ENCODE measurements at regions not wholly inside any gene's neighbourhood (a gene's known extent, or its start where the extent isn't known, plus 50 kb on each side); places are given as distances from the start of the nearest gene placed in this dataset.

GRCh38 chr17:68740555-68741447, 139.6 kb upstream of the FAM20A start:
- no peak for DNase-seq (ENCODE audit: low read depth in 2 of 2)

GRCh38 chr17:68737761-68738443, 136.7 kb upstream of the FAM20A start:
- no peak for DNase-seq (ENCODE audit: low read depth in 2 of 2)

- no peak for DNase-seq (ENCODE audit: low read depth in 2 of 2)
These were observed 133.8 kb upstream of the FAM20A start for GRCh38 chr17:68734931-68735330.

DNA sequence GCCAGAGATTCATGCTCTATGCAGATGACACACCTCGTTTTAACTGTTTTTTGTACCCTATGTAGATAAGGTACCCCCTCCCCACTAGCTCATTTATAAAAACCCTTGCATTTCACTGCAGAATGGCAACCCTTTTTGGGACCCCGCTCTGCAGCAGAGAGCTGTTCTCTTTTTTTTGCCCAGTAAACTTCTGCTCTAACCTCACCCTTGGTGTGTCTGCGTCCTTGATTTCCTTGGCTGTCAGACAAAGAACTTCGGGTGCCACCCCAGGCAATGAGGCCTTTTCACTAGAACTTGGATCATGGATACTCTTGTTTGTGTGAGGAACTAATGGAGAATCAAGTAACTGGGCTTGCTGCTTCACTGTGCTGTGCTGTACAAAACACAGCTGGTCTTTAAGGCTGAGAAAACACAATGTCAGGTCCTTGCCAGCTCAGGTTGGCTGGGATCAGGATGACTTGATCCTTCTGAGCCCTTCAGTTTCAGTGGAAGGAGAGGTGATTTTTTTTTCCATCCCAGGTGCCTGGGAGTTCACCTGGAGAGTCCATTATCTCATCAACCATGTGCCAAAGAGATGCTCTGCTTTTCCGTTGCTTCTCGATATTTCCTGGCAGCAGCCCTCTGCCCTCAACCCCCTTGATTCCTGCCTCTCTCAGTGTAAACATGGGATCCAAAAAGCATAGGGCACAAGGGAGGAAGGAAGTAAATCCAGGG, 133.2 kb upstream of the FAM20A start:
- DNase-seq (ENCODE audit: low read depth in 2 of 2): no peak

GRCh38 chr17:68733241-68734176, 132.3 kb upstream of the FAM20A start:
- no peak for DNase-seq (ENCODE audit: low read depth in 2 of 2)

DNA sequence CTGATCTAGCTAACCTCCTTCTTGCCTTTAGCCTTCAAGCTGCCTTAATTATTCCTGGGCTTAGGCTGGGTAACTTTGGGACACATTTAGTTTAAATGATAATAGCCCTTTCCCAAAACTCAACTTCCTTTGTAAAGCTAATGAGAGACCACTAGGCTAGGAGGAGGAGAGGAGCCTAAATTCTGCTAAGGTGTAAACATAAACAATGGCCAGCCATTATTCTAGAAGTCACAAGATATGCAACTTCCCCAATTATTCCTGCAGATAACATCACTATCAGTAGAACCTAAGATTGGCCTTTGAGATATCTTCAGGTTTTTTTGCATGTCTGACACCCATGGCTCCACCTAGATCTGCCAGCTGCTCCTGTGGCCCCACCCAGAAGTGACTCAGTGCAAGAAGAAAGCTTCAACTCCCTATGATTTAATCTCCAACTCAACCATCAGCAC, 131.2 kb upstream of the FAM20A start:
- DNase-seq (ENCODE audit: low read depth in 2 of 2): no peak

DNA sequence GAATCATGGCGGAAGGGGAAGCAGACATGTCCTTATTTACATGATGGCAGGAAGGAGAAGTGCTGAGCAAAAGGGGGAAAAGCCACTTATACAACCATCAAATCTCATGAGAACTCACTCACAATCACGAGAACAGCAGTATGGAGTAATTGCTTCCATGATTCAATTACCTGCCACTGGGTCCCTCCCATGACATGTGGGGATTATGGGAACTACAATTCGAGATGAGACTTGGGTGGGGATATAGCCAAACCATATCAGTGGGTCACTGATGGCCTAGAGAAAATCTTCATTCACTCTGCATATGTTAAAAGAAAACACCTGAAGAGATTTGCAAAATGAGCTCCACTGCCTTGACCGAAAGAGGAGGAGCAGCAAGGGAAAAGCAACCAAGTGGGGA, 130.3 kb upstream of the FAM20A start:
- DNase-seq (ENCODE audit: low read depth in 2 of 2): no peak

DNA sequence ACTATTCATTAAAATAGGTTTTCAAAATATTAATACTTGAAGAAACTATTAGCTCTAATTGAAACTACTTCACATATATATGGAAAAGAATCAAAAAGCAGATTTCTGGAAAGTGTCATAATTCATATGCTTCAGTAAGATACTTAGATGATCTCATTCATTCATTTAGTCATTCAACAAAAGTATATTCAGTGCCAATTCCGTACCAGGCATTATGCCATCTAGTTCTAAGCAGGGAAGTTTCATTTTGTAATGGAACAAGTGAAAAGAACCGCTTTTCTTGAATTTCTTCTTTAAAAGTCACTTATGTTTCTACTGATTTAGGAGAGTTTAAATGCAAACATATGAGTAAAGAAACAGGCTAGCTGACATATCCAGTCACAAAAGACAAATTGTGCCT, 118.3 kb upstream of the FAM20A start:
- DNase-seq (ENCODE audit: low read depth in 2 of 2): no peak

GRCh38 chr17:68718926-68719325, 117.8 kb upstream of the FAM20A start:
- no peak for DNase-seq (ENCODE audit: low read depth in 2 of 2)

DNA sequence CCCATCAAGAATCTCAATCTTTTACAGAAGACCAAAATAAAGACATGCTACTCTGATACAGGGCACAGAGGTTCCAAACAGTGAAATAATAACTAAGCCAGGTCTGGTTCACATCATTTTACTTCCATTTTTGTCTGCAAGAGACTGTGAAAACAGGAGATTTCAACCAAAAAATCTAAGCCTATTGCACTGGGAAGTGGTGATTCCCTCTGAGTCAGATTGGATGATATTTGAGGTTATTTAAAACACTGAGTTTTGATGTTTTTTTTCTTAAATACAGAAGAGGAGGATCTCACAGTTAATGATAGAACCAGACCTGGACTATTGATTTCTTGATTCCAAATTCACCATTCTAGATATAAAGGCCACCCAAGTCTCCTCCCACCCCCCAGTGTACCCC, 117.3 kb upstream of the FAM20A start:
- DNase-seq (ENCODE audit: low read depth in 2 of 2): no peak

DNA sequence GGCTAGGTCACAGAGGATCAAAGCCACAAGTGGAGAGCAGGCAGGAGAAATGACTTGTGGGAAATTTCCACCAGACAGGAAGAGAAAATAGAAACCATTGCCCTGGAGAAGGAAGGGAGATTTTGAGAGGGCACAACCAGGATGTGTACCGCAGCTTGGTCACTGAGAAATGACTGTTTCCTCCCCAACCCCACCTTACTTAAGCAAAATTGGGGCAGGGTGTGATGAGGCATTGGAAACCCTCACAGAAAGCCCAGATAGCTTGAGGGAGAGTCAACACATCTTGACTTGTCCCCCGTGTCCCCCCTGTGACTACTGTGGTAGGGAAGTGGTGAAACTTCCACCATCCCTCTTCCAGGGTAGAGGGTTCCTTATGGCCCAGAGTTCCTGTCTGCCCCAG, 113.5 kb upstream of the FAM20A start:
- DNase-seq (ENCODE audit: low read depth in 2 of 2): no peak

DNA sequence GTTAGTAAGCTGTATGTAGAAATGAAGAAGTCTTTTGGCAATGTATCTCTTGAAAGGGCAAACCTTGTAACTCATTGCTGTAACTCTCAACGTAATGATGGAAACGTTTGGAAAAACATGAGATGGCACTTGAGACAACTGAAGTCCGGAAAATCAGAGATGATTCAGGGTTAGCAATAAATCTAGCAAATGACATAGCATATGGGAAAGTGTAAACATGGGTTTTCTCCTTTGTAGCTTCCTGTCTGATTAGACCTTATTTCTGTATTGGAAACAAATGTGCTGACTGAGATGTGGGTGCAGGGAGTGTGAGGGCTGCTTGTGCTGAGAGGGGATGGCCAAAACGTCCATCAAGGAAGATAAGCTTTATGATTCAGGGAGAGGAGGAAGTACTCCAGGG, 110.7 kb upstream of the FAM20A start:
- no peak for DNase-seq (ENCODE audit: low read depth in 2 of 2)

DNA sequence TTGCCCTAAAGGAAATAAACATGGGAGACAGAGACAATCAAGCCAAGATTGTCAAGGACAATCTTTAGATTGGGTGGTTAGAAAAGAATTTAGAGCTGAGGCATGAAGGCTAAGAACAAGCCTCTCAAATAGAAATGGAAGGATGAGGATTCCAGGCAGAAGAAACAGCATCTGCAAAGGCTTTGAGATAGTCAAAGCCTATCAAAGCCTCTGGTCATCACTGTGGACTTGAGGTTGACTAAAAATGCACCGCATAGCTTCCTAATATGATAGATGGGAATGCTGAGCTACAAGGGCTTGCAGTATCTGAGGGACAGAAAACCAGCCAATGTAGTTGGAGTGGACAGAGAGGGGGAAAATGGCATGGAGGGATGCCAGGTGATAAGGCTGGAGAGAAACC, 109.8 kb upstream of the FAM20A start:
- DNase-seq (ENCODE audit: low read depth in 2 of 2): no peak

GRCh38 chr17:68710035-68710780, 109.0 kb upstream of the FAM20A start:
- DNase-seq (ENCODE audit: low read depth in 2 of 2): no peak

- DNase-seq (ENCODE audit: low read depth in 2 of 2): no peak
These were observed 108.3 kb upstream of the FAM20A start for GRCh38 chr17:68709461-68709860.

- no peak for DNase-seq (ENCODE audit: low read depth in 2 of 2)
These were observed 105.9 kb upstream of the FAM20A start for GRCh38 chr17:68707031-68707430.

DNA sequence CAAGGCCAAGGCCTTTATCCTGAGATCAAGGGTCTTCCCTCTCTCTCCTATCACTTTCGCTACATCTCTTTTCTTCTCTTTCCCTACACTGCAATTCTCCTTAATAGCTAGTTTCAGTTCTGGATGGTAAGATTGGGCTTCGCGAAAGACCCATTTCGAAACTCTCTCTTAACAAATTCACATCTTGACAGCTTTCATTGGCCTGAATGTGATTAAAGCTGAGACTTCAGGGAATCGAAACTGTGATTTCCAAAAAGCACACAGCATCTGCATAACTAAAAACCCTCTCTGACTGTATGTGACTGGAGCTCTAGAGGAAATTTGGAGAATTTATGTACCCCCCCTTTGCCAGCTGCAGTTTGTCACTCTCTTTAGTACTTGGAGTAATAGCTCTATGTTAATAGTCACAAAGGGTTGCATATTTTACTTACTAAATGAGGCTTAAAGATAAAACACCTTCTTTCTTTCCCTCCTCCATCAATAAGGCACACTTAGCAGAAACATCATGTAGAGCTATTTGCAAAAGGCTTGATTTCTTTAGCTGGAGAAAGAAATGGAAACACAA, 105.3 kb upstream of the FAM20A start:
- DNase-seq (ENCODE audit: low read depth in 2 of 2): no peak

- DNase-seq (ENCODE audit: low read depth in 2 of 2): no peak
These were observed 104.5 kb upstream of the FAM20A start for GRCh38 chr17:68705714-68706076.

DNA sequence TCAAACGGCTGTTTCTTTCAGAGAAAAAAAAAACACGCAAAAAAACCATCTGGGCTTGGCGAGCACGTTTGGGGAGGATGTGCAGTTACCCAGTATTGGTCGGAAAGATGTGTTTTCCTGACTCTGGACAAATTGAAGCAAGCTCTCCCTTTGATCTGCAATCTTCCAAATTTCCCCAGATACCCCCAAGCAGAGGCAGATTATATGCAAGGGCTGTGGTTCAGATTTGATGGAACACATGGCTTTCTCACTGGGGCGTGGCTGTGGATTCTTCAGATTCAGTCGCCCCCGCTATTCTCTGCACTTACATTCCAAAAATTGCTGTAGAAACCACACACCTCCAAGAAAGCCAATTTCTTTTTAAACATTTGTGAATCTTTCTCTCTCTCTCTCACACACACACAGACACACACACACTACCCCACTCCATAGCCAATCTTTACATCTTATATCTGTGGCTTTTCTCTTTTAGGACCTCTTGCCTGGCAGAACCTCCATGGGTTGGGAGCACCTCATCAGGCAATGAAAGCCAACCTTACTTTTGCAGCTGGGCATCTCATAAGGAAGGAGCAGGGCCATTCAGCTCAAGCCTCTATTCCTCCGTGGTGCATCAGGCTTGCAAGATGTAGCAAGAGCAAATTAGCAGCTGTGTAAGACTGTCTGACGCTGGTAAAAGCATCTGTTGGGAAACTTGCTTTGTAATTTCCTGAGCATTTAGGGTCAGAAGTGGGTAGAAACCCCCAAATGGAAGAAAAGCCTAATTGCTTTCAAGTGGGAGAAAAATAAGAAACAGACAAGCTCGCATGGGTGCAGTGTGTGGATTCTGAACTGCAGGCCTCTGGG, 103.9 kb upstream of the FAM20A start:
- no peak for DNase-seq (ENCODE audit: low read depth in 2 of 2)

DNA sequence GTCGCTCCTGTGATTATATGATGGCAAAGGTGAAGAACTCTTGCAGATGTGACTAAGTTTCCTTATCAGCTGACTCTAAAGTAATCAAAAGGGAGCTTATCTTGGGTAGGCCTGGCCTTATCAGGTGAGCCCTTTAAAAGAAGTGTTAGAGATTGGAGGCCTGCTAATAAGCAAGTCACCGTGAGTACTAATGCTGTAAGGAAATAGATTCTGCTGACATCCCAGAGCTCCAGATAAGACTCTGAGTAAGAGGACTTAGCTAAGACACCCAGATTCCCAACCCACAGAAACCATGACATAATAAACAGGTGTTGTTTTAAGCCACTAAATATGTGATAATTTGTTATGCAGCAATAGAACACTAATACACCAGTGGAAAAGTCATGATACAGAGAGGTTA, 99.9 kb upstream of the FAM20A start:
- no peak for DNase-seq (ENCODE audit: low read depth in 2 of 2)

Measured in stimulated activated CD4-positive, alpha-beta T cell treated with anti-CD3 and anti-CD28 coated beads, Interleukin-1b, Interleukin-23, amount 100 ng/mL, for 4 hours (primary cell).